ENCODE measurements at regions not wholly inside any gene's neighbourhood (a gene's known extent, or its start where the extent isn't known, plus 50 kb on each side); places are given as distances from the start of the nearest gene placed in this dataset.
A peak's percentile ranks its signal among the peaks of the same experiment; 100 is the strongest.

GRCh38 chr5:168109441-168109840 lies 182.0 kb upstream of the WWC1 start:
- Mint-ChIP-seq H3K27ac (no peak overlapping the region), H3K9me3 (no peaks in the 10 kb centered on the region), H3K4me3 (no peak overlapping the region), H3K36me3 (no peaks in the 10 kb centered on the region), H3K27me3 (peaks cover 2 to 16% (median 9%) of the 10 kb centered on the region in 5 donors), H3K4me1 (no peaks in the 10 kb centered on the region)
- ATAC-seq (no peak), DNase-seq (no peak)
- POLR2A ChIA-PET, result interaction anchor here (0.7 kb wide), 1 partner anchor 95 kb away, joined by 3 read pairs; no protein-coding TSS in a partner anchor

GRCh38 chr5:168110384-168110783 lies 181.1 kb upstream of the WWC1 start:
- H3K9me3 Mint-ChIP-seq, result no peaks in the 10 kb centered on the region
- no peaks in the 10 kb centered on the region for H3K4me1 Mint-ChIP-seq
- no peaks in the 10 kb centered on the region for H3K36me3 Mint-ChIP-seq
- H3K27me3 Mint-ChIP-seq, result peaks cover 0 to 16% (median 7%) of the 10 kb centered on the region in 5 donors
- DNase-seq (no peak), ATAC-seq (no peak)
- H3K27ac Mint-ChIP-seq, result no peak overlapping the region
- H3K4me3 Mint-ChIP-seq, result no peak overlapping the region
- POLR2A ChIA-PET, result no interaction called here

GRCh38 chr5:168110870-168111832 lies 180.3 kb upstream of the WWC1 start:
- DNase-seq (no peak), ATAC-seq (no peak)
- Mint-ChIP-seq H3K4me1 (no peaks in the 10 kb centered on the region), H3K9me3 (no peaks in the 10 kb centered on the region), H3K27me3 (peaks cover 0 to 16% (median 7%) of the 10 kb centered on the region in 5 donors), H3K4me3 (no peak overlapping the region), H3K36me3 (no peaks in the 10 kb centered on the region), H3K27ac (no peak overlapping the region)
- POLR2A ChIA-PET, result no interaction called here

DNA sequence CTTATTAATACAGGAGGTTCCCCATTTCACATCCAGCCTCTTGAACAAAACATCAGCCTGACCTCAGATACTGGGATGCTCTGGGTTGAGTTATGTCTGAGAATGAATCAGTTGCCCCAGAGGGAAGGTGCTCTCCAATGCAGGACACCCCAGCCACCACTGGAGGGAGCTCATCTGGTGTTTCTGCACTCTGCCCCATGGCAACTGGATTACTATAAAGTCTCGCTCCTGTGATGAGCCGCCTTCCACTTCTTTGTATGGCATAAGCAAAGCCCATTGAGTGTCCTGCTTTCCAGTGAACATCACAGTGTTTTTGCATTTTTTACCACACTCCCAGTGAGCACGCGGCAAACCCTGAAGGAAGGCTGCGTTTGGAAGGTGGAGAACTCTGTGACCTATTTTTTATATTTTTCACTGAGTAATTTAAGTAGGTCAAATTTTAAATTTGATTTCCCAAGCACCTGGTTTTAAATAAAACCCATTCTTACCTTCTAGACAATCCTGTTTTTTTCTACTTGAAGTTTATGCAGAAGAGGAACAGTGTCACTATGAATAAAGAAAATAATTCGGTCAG lies 176.9 kb upstream of the WWC1 start:
- Mint-ChIP-seq H3K36me3 (no peaks in the 10 kb centered on the region), H3K4me3 (no peak overlapping the region), H3K4me1 (no peaks in the 10 kb centered on the region), H3K27ac (no peak overlapping the region), H3K9me3 (no peaks in the 10 kb centered on the region), H3K27me3 (peaks cover under 1 to 16% (median 7%) of the 10 kb centered on the region in 5 donors)
- no peak for ATAC-seq
- DNase-seq, result peak in 1 of 10 donors; percentile 1
- POLR2A ChIA-PET, result no interaction called here

DNA sequence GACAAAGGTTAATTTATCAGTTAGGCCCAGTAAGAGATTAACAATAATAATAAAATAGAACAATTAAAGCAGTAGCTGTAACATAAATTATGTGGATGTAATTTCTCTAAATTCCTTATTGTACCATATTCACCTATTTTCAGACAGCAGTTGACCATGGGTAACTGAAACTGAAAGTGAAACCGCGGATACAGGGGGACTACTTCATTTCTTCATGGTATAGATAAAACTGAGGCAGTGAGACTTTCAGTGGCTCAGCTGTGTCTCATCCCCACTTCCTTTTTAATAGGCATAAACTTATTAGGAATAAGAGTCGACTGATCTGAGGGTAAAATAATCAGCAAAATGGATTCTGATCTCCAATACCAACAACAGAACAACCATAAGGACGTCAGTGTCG lies 174.0 kb upstream of the WWC1 start:
- ATAC-seq (no peak), DNase-seq (no peak)
- Mint-ChIP-seq H3K9me3 (peaks cover 0 to 2% (median 0%) of the 10 kb centered on the region in 9 donors), H3K4me1 (no peaks in the 10 kb centered on the region), H3K36me3 (no peaks in the 10 kb centered on the region), H3K4me3 (no peak overlapping the region), H3K27me3 (peaks cover 0 to 4% (median 2%) of the 10 kb centered on the region in 5 donors), H3K27ac (no peak overlapping the region)
- POLR2A ChIA-PET, result no interaction called here

GRCh38 chr5:168118042-168118668 lies 173.3 kb upstream of the WWC1 start:
- Mint-ChIP-seq H3K4me1 (no peaks in the 10 kb centered on the region), H3K9me3 (peaks cover 0 to 2% (median 0%) of the 10 kb centered on the region in 9 donors), H3K27ac (no peak overlapping the region), H3K27me3 (peaks cover 0 to 4% (median 2%) of the 10 kb centered on the region in 5 donors), H3K4me3 (no peak overlapping the region), H3K36me3 (no peaks in the 10 kb centered on the region)
- DNase-seq (no peak), ATAC-seq (no peak)
- POLR2A ChIA-PET, result no interaction called here

GRCh38 chr5:168120401-168121137 lies 170.9 kb upstream of the WWC1 start:
- no peaks in the 10 kb centered on the region for H3K36me3 Mint-ChIP-seq
- ATAC-seq, result no peak
- POLR2A ChIA-PET, result no interaction called here
- no peak overlapping the region for H3K27ac Mint-ChIP-seq
- peaks cover 0 to 2% (median 0%) of the 10 kb centered on the region in 4 donors for H3K4me1 Mint-ChIP-seq
- peaks cover 0 to 10% (median 2%) of the 10 kb centered on the region in 5 donors for H3K27me3 Mint-ChIP-seq
- peaks cover 0 to 11% (median 2%) of the 10 kb centered on the region in 9 donors for H3K9me3 Mint-ChIP-seq
- H3K4me3 Mint-ChIP-seq, result no peak overlapping the region
- no peak for DNase-seq

GRCh38 chr5:168121138-168121494 lies 170.3 kb upstream of the WWC1 start:
- Mint-ChIP-seq H3K4me3 (no peak overlapping the region), H3K9me3 (peaks cover 0 to 11% (median 2%) of the 10 kb centered on the region in 9 donors), H3K4me1 (peaks cover 0 to 2% (median 0%) of the 10 kb centered on the region in 4 donors), H3K27me3 (peaks cover 0 to 10% (median 2%) of the 10 kb centered on the region in 5 donors), H3K36me3 (no peaks in the 10 kb centered on the region), H3K27ac (no peak overlapping the region)
- DNase-seq (no peak), ATAC-seq (no peak)
- POLR2A ChIA-PET, result no interaction called here

GRCh38 chr5:168123631-168124528 lies 167.6 kb upstream of the WWC1 start:
- no peak overlapping the region for H3K27ac Mint-ChIP-seq
- H3K27me3 Mint-ChIP-seq, result peaks cover 0 to 10% (median 2%) of the 10 kb centered on the region in 5 donors
- no peaks in the 10 kb centered on the region for H3K36me3 Mint-ChIP-seq
- DNase-seq, result no peak
- H3K9me3 Mint-ChIP-seq, result peaks cover 0 to 11% (median 2%) of the 10 kb centered on the region in 9 donors
- POLR2A ChIA-PET, result no interaction called here
- H3K4me3 Mint-ChIP-seq, result no peak overlapping the region
- ATAC-seq, result no peak
- H3K4me1 Mint-ChIP-seq, result peaks cover 0 to 2% (median 0%) of the 10 kb centered on the region in 4 donors

DNA sequence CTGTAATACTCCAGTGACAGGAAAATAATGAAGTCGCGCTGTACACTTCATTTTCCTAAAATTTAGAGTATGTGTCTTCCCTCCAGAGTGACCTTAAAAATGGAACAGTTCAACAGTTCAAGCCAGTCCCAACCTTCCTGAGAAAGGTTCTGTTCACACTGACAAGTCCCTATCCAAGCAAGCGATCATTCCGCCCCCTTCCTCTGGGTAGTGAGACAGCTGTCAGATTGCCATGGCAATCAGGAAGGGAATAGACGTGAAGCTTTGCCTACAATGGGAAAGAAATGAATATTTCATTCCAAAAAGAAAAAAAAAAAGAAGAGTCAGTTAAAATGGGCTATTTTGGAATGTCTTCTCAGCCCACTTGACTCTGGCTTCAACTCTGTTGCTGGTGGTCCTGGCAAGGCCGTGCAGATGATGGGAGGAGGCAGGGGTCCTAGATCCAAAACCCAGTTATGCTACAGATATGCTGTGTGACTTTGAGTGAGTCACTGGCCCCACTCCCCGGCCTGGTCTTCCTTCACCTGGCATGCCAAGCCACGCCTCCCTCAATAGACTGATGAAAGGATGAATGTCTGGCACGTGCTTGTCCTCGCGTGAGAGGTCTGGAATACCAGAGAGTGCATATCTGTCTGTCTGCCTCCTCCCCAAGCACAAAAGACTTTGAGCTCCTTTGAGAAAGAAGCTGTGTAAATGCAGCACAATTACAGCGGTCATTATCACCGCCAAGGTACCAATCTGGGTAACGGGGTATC lies 165.8 kb upstream of the WWC1 start:
- peaks cover 0 to 2% (median 0%) of the 10 kb centered on the region in 4 donors for H3K4me1 Mint-ChIP-seq
- ATAC-seq, result no peak
- no peak for DNase-seq
- peaks cover 0 to 11% (median 2%) of the 10 kb centered on the region in 9 donors for H3K9me3 Mint-ChIP-seq
- no peak overlapping the region for H3K4me3 Mint-ChIP-seq
- POLR2A ChIA-PET, result no interaction called here
- peaks cover 0 to 10% (median 0%) of the 10 kb centered on the region in 5 donors for H3K27me3 Mint-ChIP-seq
- no peaks in the 10 kb centered on the region for H3K36me3 Mint-ChIP-seq
- no peak overlapping the region for H3K27ac Mint-ChIP-seq

- Mint-ChIP-seq H3K4me1 (peaks cover 0 to 2% (median 0%) of the 10 kb centered on the region in 4 donors), H3K27ac (no peak overlapping the region), H3K27me3 (peaks cover 0 to 10% (median 0%) of the 10 kb centered on the region in 5 donors), H3K9me3 (peaks cover 0 to 11% (median 2%) of the 10 kb centered on the region in 9 donors), H3K4me3 (no peak overlapping the region), H3K36me3 (no peaks in the 10 kb centered on the region)
- DNase-seq (no peak), ATAC-seq (no peak)
- POLR2A ChIA-PET, result no interaction called here
These were observed 164.8 kb upstream of the WWC1 start for GRCh38 chr5:168126606-168127005.
